ENCODE measurements at regions not wholly inside any gene's neighbourhood (a gene's known extent, or its start where the extent isn't known, plus 50 kb on each side); places are given as distances from the start of the nearest gene placed in this dataset.

GRCh38 chr2:102078773-102079172 is 63.8 kb upstream of the IL1R1 start:
- no peak for DNase-seq

GRCh38 chr2:102080451-102081242 is 61.9 kb upstream of the IL1R1 start:
- no peak for DNase-seq

GRCh38 chr2:102081243-102081522 is 61.4 kb upstream of the IL1R1 start:
- DNase-seq: no peak

- no peak for DNase-seq
Observed at GRCh38 chr2:102081606-102082005, 60.9 kb upstream of the IL1R1 start.

- peak; percentile 80 for DNase-seq
Observed at GRCh38 chr2:102082571-102083392, 59.8 kb upstream of the IL1R1 start.

- DNase-seq: no peak
Observed at GRCh38 chr2:102083393-102083703, 59.2 kb upstream of the IL1R1 start.

- DNase-seq: no peak
Observed at GRCh38 chr2:102084651-102085050, 57.9 kb upstream of the IL1R1 start.

- no peak for DNase-seq
Observed at GRCh38 chr2:102085238-102085637, 57.3 kb upstream of the IL1R1 start.

GRCh38 chr2:102086150-102086872 is 56.2 kb upstream of the IL1R1 start:
- DNase-seq: no peak

GRCh38 chr2:102091121-102091520 is 51.4 kb upstream of the IL1R1 start:
- DNase-seq: no peak

GRCh38 chr2:102091908-102092307 is 50.6 kb upstream of the IL1R1 start:
- DNase-seq: no peak

- DNase-seq: no peak
Observed at GRCh38 chr2:102092535-102092934, 50.0 kb upstream of the IL1R1 start.

Measured in DMS53 (cell line).